HEK293T (cell line): ENCODE measurements at regions not wholly inside any gene's neighbourhood (a gene's known extent, or its start where the extent isn't known, plus 50 kb on each side); places are given as distances from the start of the nearest gene placed in this dataset.

Experiments used
- CTCF ChIA-PET: fragments of 350-600 bp; formaldehyde crosslinking; extraction: SDS; loops from one replicate; lab custom pipeline; 2021; ENCODE audit warnings: antibody characterized with exemption, inconsistent platforms; lab: Yijun Ruan, JAX
- POLR2A ChIA-PET: fragments of 350-600 bp; formaldehyde crosslinking; extraction: SDS; loops from one replicate; lab custom pipeline; 2020; ENCODE audit warnings: antibody characterized with exemption, inconsistent platforms; lab: Yijun Ruan, JAX
- DNase-seq: peaks from one replicate; pipeline ENCODE4 v3.0.0; 2012; ENCODE audit warnings: mixed read lengths; ENCODE audit errors: extremely low spot score
- ARNT ChIP-seq: fragments of 450-650 bp; IDR thresholded peaks from 2 replicates; pipeline ENCODE4 v1.6.1; 2017; ENCODE audit warnings: mild to moderate bottlenecking
- BHLHE40 ChIP-seq: fragments of 450-650 bp; IDR thresholded peaks from 2 replicates; pipeline ENCODE4 v1.6.1; 2016; ENCODE audit warnings: mild to moderate bottlenecking, moderate library complexity, borderline replicate concordance
- CTBP1 ChIP-seq: fragments of 450-650 bp; IDR thresholded peaks from 2 replicates; pipeline ENCODE4 v1.6.1; 2016; ENCODE audit warnings: borderline replicate concordance
- ELF4 ChIP-seq: fragments of 450-650 bp; IDR thresholded peaks from 2 replicates; pipeline ENCODE4 v1.6.1; 2017; ENCODE audit warnings: antibody characterized with exemption
- FOXA1 ChIP-seq: fragments of 450-650 bp; IDR thresholded peaks from 2 replicates; pipeline ENCODE4 v1.6.1; 2016; ENCODE audit warnings: mild to moderate bottlenecking
- FOXK2 ChIP-seq: fragments of 450-650 bp; IDR thresholded peaks from 2 replicates; pipeline ENCODE4 v1.6.1; 2016; ENCODE audit warnings: mild to moderate bottlenecking
- FOXM1 ChIP-seq: fragments of 450-650 bp; IDR thresholded peaks from 2 replicates; pipeline ENCODE4 v1.6.1; 2017; ENCODE audit warnings: mild to moderate bottlenecking, borderline replicate concordance
- HDGF ChIP-seq: fragments of 450-650 bp; IDR thresholded peaks from 2 replicates; pipeline ENCODE4 v1.6.1; 2017; ENCODE audit warnings: antibody characterized with exemption, borderline replicate concordance
- L3MBTL2 ChIP-seq: fragments of 450-650 bp; conservative IDR thresholded peaks from 2 replicates; pipeline ENCODE4 v1.6.1; 2016; ENCODE audit warnings: mild to moderate bottlenecking
- LEF1 ChIP-seq: fragments of 450-650 bp; IDR thresholded peaks from 2 replicates; pipeline ENCODE4 v1.6.1; 2017; ENCODE audit warnings: mild to moderate bottlenecking, borderline replicate concordance
- NFRKB ChIP-seq: fragments of 450-650 bp; IDR thresholded peaks from 2 replicates; pipeline ENCODE4 v1.6.1; 2016; ENCODE audit warnings: mild to moderate bottlenecking, moderate library complexity
- SP1 ChIP-seq: fragments of 450-650 bp; IDR thresholded peaks from 2 replicates; pipeline ENCODE4 v1.6.1; 2017
- SUZ12 ChIP-seq: fragments of 450-650 bp; IDR thresholded peaks from 2 replicates; pipeline ENCODE4 v1.6.1; 2016; ENCODE audit warnings: mild to moderate bottlenecking
- TARDBP ChIP-seq: fragments of 450-650 bp; IDR thresholded peaks from 2 replicates; pipeline ENCODE4 v1.6.1; 2016
- ZNF384 ChIP-seq: fragments of 450-650 bp; IDR thresholded peaks from 2 replicates; pipeline ENCODE4 v1.6.1; 2016
- TF ChIP-seq, protein P1 (sequence below): fragments of 450-650 bp; IDR thresholded peaks from 2 replicates; pipeline ENCODE4 v1.6.1; 2016

DNA sequence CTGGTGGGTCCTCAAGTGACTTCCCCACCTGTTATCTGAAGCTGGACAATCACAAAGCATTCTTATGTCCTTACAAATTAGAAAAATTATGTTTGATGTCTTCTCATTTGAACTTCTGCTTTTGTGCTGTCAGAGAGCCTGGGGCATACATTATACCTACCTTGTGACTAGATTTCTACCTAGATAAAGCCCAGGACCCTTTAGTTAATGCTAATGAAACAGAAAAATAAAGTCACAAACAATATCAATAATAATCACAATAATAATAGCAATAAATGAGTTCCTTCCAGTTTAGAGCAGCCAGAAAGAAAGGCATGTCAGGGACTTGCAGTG is 456.4 kb downstream of the SETBP1 start:
- DNase-seq = no peak
- TF ChIP-seq, protein P1, sequence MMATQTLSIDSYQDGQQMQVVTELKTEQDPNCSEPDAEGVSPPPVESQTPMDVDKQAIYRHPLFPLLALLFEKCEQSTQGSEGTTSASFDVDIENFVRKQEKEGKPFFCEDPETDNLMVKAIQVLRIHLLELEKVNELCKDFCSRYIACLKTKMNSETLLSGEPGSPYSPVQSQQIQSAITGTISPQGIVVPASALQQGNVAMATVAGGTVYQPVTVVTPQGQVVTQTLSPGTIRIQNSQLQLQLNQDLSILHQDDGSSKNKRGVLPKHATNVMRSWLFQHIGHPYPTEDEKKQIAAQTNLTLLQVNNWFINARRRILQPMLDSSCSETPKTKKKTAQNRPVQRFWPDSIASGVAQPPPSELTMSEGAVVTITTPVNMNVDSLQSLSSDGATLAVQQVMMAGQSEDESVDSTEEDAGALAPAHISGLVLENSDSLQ = no peak
- TF ChIP-seq LEF1 (no peak), ZNF384 (no peak), BHLHE40 (no peak), CTBP1 (no peak), ELF4 (no peak), FOXM1 (no peak), ARNT (no peak), SP1 (no peak), NFRKB (no peak), SUZ12 (no peak), FOXA1 (no peak), HDGF (no peak), FOXK2 (no peak), TARDBP (no peak), L3MBTL2 (no peak)
- CTCF ChIA-PET = no interaction called here
- POLR2A ChIA-PET = no interaction called here

GRCh38 chr18:45139478-45139877 is 458.8 kb downstream of the SETBP1 start:
- CTCF ChIA-PET = no interaction called here

GRCh38 chr18:45142868-45143267 is 462.2 kb downstream of the SETBP1 start:
- CTCF ChIA-PET = interaction anchor here (0.7 kb wide), 1 partner anchor 242 kb away, joined by 3 read pairs; no protein-coding TSS in a partner anchor
- POLR2A ChIA-PET = no interaction called here
- no peak for TF ChIP-seq FOXM1
- no peak for TF ChIP-seq ZNF384
- TF ChIP-seq, protein P1 = no peak
- no peak for TF ChIP-seq HDGF
- no peak for TF ChIP-seq SUZ12
- TF ChIP-seq FOXA1 = no peak
- no peak for TF ChIP-seq LEF1
- DNase-seq = no peak

More at GRCh38 chr18:45139478-45139877, 458.8 kb downstream of the SETBP1 start:
- POLR2A ChIA-PET = no interaction called here
- TF ChIP-seq ELF4 = no peak
- TF ChIP-seq, protein P1 = no peak
- TF ChIP-seq TARDBP = no peak
- no peak for DNase-seq

DNA sequence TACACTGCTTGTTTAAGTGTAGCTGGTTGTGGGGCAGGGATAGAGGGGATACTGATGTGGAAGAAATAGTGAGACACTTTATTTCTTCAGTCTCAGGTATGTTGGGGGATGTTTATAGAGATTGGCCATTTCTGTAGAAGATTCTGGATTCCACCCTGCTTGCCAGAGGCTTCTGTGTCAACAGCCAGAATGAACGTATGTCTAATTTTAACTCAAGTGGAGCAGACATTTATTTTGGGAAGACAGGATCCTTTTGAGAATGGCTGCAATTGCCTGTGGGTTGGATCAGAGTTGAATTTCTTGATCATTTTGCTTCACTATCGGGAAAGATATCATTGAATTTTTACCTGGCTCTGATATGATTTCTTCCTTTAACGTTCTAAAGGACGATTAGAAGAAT is 465.6 kb upstream of the SLC14A2 start:
- CTCF ChIA-PET = no interaction called here
- DNase-seq = no peak
- POLR2A ChIA-PET = no interaction called here
- TF ChIP-seq ZNF384 (no peak), TARDBP (no peak), ELF4 (no peak)

DNA sequence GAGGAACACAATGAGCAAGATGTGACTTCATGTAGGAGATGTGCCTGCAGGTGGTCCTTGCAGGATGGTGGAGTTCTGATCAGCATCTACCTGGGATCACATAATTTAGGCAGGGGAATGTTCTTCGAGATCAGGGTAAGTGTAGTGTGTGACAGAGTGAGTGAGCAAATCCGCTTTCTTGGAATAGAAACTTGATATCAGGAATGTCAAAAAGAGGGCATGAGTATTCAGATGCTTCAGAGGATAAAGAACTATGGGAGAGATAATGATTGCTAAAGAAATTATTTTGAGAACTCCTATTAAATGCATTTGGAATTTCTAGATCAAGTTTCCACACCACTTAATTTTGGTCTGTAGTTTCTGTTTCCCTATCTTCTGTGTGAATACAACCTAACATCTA is 463.6 kb upstream of the SLC14A2 start:
- no peak for DNase-seq
- POLR2A ChIA-PET = no interaction called here
- CTCF ChIA-PET = no interaction called here
- no peak for TF ChIP-seq ELF4
- no peak for TF ChIP-seq BHLHE40
- TF ChIP-seq ARNT = no peak
- TF ChIP-seq LEF1 = no peak

- CTCF ChIA-PET = no interaction called here
Observed at GRCh38 chr18:45155526-45155925, 459.8 kb upstream of the SLC14A2 start.

GRCh38 chr18:45156946-45157345 is 458.3 kb upstream of the SLC14A2 start:
- ChIA-PET CTCF (no interaction called here), POLR2A (no interaction called here)
- no peak for DNase-seq
- TF ChIP-seq ZNF384 = no peak
- no peak for TF ChIP-seq FOXM1
- no peak for TF ChIP-seq ELF4
- no peak for TF ChIP-seq FOXA1
- TF ChIP-seq, protein P1 = no peak
- no peak for TF ChIP-seq LEF1
- TF ChIP-seq TARDBP = no peak
- TF ChIP-seq BHLHE40 = no peak
- TF ChIP-seq CTBP1 = no peak
- no peak for TF ChIP-seq HDGF
- no peak for TF ChIP-seq ARNT
- TF ChIP-seq SUZ12 = no peak
- TF ChIP-seq SP1 = no peak

More at GRCh38 chr18:45155526-45155925, 459.8 kb upstream of the SLC14A2 start:
- TF ChIP-seq SUZ12 (no peak), BHLHE40 (no peak), HDGF (no peak), FOXM1 (no peak), ARNT (no peak), L3MBTL2 (no peak), CTBP1 (no peak), ELF4 (no peak), FOXA1 (no peak)
- DNase-seq = no peak
- POLR2A ChIA-PET = no interaction called here
